Fibroblast of upper back skin (primary cell): ENCODE measurements at regions not wholly inside any gene's neighbourhood (a gene's known extent, or its start where the extent isn't known, plus 50 kb on each side); places are given as distances from the start of the nearest gene placed in this dataset.

Experiments
- DNase-seq: peaks from one replicate; pipeline ENCODE4 v3.0.0-alpha.2; 2013

- DNase-seq = no peak
These were observed 274.8 kb downstream of the TEX29 start for GRCh38 chr13:111595276-111595675.

GRCh38 chr13:111595791-111596190 is 275.3 kb downstream of the TEX29 start:
- DNase-seq = no peak

- DNase-seq = no peak
These were observed 276.8 kb downstream of the TEX29 start for GRCh38 chr13:111597191-111597611.

GRCh38 chr13:111597618-111598017 is 277.2 kb downstream of the TEX29 start:
- DNase-seq = no peak

- no peak for DNase-seq
These were observed 278.3 kb downstream of the TEX29 start for GRCh38 chr13:111598747-111599146.

GRCh38 chr13:111599791-111600190 is 279.3 kb downstream of the TEX29 start:
- DNase-seq = no peak

- no peak for DNase-seq
These were observed 282.4 kb downstream of the TEX29 start for GRCh38 chr13:111602874-111603273.

- DNase-seq = no peak
These were observed 283.7 kb downstream of the TEX29 start for GRCh38 chr13:111604097-111604496.

- DNase-seq = no peak
These were observed 288.1 kb downstream of the TEX29 start for GRCh38 chr13:111608556-111608955.

- no peak for DNase-seq
These were observed 289.2 kb downstream of the TEX29 start for GRCh38 chr13:111609631-111610030.

- DNase-seq = no peak
These were observed 289.6 kb downstream of the TEX29 start for GRCh38 chr13:111610081-111610480.

- no peak for DNase-seq
These were observed 290.4 kb downstream of the TEX29 start for GRCh38 chr13:111610879-111611278.

- DNase-seq = no peak
These were observed 291.2 kb downstream of the TEX29 start for GRCh38 chr13:111611651-111612050.

GRCh38 chr13:111612886-111613285 is 292.4 kb downstream of the TEX29 start:
- no peak for DNase-seq

GRCh38 chr13:111614009-111614408 is 293.6 kb downstream of the TEX29 start:
- no peak for DNase-seq

GRCh38 chr13:111614613-111615012 is 294.2 kb downstream of the TEX29 start:
- DNase-seq = no peak

- DNase-seq = no peak
These were observed 295.8 kb downstream of the TEX29 start for GRCh38 chr13:111616203-111616602.

- DNase-seq = no peak
These were observed 299.7 kb downstream of the TEX29 start for GRCh38 chr13:111620166-111620565.

GRCh38 chr13:111620586-111620985 is 300.1 kb downstream of the TEX29 start:
- no peak for DNase-seq

GRCh38 chr13:111621164-111621563 is 300.7 kb downstream of the TEX29 start:
- no peak for DNase-seq

- DNase-seq = no peak
These were observed 301.6 kb downstream of the TEX29 start for GRCh38 chr13:111622051-111622531.

- DNase-seq = no peak
These were observed 302.8 kb downstream of the TEX29 start for GRCh38 chr13:111623208-111623607.

- no peak for DNase-seq
These were observed 303.5 kb downstream of the TEX29 start for GRCh38 chr13:111623743-111624505.

- no peak for DNase-seq
These were observed 305.3 kb downstream of the TEX29 start for GRCh38 chr13:111625526-111626315.
